GM19025 (cell line): ENCODE measurements at regions not wholly inside any gene's neighbourhood (a gene's known extent, or its start where the extent isn't known, plus 50 kb on each side); places are given as distances from the start of the nearest gene placed in this dataset.

Experiments used
- ATAC-seq: cut with Tn5 transposase; IDR thresholded peaks from one replicate; pipeline ENCODE4 v1.9.1; 2021; ENCODE audit warnings: mild to moderate bottlenecking, low read depth, moderate library complexity; ENCODE audit not compliant: unreplicated experiment

DNA sequence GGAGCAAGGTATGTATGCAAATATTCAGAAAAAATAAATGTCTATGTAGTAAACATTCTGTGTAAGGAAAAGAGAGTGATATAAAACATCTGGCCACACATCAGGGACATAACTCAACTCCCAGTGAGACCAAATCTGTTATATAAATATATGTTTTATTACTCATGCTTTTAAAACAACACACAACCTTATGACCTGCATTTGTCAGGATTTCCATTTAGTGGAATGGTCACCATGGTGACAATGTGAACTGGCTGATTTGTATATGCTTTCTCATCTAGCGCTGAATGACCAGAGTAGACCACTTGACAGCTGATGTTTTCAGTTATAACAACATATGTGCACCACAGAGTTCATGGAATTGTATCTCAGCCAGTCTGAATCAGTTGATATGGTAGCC, 551.7 kb downstream of the HTR7 start:
- ATAC-seq, result no peak

DNA sequence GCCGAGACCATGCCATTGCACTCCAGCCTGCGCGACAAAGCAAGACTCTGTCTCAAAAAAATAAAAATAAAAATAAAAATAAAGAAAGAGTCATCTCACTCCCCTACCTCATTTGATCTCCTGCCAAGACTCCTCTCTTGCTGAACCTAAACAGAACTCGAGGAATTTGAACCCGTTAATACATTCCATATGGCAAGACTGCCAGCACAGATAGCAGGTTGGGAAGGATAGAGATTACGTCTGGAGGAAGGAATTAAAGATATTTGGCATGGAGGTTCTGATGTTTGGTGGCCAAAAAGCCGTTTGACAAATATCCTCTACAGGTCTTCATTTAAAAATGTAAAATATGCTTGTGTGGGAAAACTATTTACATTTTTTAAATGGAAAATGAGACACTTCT, 549.6 kb downstream of the HTR7 start:
- no peak for ATAC-seq

GRCh38 chr10:90313576-90314325, 544.1 kb downstream of the HTR7 start:
- no peak for ATAC-seq

DNA sequence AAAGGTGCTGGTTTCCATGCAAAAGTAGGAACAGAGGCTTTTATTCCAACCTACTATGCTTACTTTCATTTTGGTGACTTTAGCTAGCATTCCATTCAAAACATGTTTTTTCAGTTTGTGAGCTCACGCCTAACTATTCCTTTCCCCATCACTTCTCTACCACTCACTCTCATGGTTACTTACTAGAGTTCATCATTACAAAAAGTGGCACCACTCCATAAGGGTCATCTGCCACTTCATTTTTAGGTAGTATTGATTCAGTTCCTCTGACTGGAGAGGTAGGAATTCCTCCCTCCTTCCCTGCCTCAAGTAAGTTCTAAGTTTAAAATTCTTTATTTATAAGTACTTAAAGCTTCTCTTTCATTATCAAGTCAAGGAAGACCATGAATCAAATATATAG, 543.1 kb downstream of the HTR7 start:
- ATAC-seq, result no peak

DNA sequence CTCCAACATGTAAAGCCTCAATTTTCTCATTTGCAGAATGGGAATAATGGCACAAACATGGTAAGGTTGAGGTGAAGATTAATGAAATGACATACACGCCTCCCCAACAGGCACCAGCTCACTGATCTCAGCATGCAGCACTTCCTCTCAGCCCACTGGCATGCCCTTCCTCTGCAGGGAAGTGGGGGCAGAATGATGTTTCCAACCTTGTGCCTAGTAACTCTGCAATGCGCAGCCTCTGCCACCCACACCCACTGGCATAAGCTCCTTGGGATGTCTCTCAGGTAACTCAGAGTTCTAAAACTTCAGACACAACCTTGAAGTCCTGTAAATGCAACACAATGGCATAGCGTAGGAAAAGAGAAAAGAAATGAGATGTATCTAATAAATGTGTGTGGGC, 540.7 kb downstream of the HTR7 start:
- no peak for ATAC-seq

DNA sequence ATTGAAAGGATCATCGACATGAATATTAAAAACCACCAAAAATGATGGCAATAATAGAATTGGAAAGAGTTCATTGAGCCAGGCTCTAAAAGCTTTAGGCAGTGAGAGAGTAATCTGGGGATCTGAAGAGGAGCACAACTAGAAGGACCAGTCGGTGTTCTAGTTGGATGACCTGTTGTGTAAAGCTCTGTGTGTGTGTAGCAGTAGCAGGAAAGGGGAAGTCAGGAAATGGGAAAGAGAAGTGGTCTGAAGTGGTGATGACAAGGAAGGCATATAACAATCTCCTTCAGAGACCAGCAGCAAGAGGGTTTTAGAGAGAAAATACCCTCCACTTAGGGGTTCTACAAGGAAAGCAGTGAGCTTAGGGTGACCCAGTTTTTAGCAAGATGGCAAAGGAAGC, 539.2 kb downstream of the HTR7 start:
- ATAC-seq, result no peak

- ATAC-seq, result peak; percentile 80
These were observed 538.5 kb downstream of the HTR7 start for GRCh38 chr10:90319188-90319914.

DNA sequence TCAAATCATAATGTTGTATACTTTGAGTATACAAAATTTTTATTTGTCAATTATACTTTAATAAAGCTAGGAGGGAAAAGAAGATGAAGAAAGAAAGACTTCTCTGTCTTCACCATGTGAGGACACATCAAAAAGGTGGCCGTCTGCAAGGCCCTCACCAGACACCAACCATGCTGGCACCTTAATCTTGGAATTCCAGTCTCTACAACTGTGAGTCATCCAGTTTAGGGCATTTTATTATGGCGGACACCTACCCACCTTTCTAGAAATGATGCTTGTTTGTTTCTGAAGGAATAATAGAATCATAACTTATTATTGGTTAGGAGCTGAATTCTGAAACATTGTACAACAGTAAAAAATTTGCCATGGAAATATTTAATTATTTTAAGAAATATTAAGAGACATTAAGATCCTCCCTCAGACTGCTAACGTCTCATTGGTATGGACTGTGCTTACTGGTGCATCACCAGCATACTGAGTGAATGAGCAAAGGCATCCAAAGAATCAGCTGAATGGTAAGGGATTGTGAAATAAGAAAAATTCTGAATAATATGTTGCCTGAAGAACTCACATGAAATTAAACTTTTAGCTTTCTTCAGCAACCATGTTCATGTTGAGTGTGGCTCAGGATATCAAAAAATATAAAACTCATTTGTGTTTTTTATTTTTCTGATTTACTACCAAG, 536.6 kb downstream of the HTR7 start:
- ATAC-seq, result no peak

DNA sequence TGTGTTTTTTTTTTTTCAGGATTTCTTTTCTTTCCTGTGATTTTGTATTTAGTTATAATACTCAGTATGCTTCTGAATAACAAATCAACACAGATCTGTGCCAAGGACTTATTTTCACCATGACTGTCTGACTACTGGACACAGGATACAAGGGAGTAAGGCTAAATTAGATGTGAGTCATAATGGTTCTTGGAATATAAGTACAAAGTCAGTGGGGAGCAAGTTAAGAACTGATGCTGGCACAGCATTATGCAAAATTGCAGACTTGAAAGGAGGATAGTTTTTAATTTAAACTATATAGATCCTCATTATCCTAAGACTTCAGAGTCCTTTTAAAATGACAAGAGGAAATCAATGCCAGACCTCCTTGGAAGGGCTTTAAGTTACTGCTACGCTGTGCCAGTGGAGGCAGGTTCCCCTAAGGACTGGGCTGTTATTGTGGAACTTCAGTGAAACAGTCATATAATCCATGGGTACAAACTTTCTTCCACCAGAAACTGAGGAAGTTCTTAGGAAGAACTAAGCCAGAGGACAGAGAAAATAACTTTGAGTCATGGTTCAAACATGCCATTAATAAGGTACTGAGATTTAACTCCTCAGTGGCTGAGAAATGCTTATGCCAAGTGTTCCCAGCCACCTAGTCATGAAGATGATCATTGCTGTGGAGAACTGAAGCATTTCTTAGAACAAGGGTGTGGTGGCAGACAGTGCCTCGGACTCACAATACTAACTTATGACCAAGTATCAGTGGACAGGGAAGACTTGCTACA, 531.2 kb downstream of the HTR7 start:
- ATAC-seq, result no peak

- no peak for ATAC-seq
These were observed 530.2 kb downstream of the HTR7 start for GRCh38 chr10:90327611-90328010.

GRCh38 chr10:90328459-90328858, 529.4 kb downstream of the HTR7 start:
- ATAC-seq, result no peak

GRCh38 chr10:90328896-90329295, 528.9 kb downstream of the HTR7 start:
- no peak for ATAC-seq

- no peak for ATAC-seq
These were observed 520.5 kb downstream of the HTR7 start for GRCh38 chr10:90337316-90337715.

DNA sequence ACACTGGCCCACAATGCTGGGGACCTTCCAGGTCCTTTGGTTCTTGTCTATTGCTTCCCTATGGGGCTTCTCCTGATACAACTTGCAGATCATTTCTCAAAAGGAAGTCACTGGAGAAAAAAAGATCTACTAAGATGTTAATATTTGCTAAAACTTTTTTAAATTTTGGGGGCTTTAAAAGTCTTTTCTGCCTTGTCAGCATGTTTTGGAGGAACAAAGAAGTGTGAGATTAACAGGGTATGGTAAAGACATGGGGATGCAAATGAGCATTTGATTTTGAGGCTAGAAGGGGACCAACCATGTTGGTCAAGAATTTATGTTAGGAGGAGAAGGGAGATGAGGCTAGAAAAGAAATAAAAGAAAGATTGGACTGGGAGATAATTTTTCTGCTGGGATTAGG, 515.4 kb downstream of the HTR7 start:
- no peak for ATAC-seq

DNA sequence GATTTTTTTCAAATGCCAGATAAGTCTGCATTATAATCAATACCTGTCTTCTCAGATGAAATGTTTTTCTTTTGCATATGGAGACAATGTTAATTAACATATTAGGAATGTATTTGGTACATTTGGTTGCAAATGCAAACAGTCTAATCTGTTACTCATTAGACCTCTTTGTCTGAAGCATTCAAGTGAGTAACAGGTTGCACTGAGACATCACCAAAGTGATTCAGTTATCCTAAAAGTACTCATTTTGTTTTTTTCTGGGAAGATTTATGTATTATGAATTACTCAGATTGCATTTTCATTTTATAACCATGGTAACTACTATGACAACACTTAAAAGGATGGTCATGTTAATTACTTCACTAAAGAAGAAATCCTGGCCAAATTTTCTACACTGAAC, 513.6 kb downstream of the HTR7 start:
- no peak for ATAC-seq

- ATAC-seq, result no peak
These were observed 510.6 kb downstream of the HTR7 start for GRCh38 chr10:90347239-90347638.

DNA sequence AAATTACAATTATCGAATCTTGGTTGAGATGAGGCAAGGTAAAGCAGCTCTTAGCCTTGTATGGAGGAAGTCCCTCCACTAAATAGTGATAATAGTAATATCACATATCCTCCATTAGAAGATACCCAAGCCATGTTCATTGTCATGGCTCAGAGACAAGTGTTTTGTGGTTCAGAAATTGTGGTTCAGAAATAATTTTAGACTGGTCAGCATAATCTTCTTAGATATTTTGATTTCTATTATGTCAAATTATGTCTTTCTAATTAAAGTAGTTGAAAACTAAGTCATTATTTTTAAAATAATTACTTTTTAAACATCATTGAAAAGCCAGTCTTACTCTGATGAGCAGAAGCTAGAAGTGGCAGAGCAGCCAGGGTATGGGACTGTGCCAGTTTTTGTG, 507.7 kb downstream of the HTR7 start:
- ATAC-seq, result no peak

- ATAC-seq, result no peak
These were observed 505.6 kb downstream of the HTR7 start for GRCh38 chr10:90352288-90352687.

GRCh38 chr10:90354914-90355313, 502.9 kb downstream of the HTR7 start:
- no peak for ATAC-seq

GRCh38 chr10:90363799-90364483, 493.9 kb downstream of the HTR7 start:
- no peak for ATAC-seq
